ENCODE measurements at regions not wholly inside any gene's neighbourhood (a gene's known extent, or its start where the extent isn't known, plus 50 kb on each side); places are given as distances from the start of the nearest gene placed in this dataset.

DNA sequence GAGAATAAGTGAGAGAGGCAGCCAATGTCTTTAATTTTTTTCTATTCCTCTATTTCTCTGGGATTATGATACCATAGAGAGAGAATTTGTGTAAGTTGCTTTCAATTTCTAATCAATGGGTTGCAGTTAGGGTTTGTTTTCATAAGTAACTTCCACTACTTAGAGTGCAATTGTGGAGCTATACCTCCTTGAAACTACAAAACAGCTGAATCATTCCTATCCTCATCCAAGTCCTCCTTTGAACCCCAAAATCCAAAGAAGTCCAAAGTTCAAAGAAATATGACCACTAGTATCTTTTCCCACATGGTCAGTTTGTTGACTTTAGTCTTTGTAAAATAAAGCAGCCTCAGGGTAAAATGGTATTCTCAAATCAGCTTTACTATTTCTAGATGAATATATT, 1085.4 kb upstream of the INTU start:
- TF ChIP-seq, protein P1, sequence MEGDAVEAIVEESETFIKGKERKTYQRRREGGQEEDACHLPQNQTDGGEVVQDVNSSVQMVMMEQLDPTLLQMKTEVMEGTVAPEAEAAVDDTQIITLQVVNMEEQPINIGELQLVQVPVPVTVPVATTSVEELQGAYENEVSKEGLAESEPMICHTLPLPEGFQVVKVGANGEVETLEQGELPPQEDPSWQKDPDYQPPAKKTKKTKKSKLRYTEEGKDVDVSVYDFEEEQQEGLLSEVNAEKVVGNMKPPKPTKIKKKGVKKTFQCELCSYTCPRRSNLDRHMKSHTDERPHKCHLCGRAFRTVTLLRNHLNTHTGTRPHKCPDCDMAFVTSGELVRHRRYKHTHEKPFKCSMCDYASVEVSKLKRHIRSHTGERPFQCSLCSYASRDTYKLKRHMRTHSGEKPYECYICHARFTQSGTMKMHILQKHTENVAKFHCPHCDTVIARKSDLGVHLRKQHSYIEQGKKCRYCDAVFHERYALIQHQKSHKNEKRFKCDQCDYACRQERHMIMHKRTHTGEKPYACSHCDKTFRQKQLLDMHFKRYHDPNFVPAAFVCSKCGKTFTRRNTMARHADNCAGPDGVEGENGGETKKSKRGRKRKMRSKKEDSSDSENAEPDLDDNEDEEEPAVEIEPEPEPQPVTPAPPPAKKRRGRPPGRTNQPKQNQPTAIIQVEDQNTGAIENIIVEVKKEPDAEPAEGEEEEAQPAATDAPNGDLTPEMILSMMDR (IDR thresholded peaks at IDR 0.05; ENCODE audit: low read depth, low read length) = no peak
- TF ChIP-seq EZH2phosphoT487 (IDR thresholded peaks at IDR 0.05; ENCODE audit: low read depth) = no peak
